ENCODE measurements at regions not wholly inside any gene's neighbourhood (a gene's known extent, or its start where the extent isn't known, plus 50 kb on each side); places are given as distances from the start of the nearest gene placed in this dataset.

- TF ChIP-seq, protein P1, sequence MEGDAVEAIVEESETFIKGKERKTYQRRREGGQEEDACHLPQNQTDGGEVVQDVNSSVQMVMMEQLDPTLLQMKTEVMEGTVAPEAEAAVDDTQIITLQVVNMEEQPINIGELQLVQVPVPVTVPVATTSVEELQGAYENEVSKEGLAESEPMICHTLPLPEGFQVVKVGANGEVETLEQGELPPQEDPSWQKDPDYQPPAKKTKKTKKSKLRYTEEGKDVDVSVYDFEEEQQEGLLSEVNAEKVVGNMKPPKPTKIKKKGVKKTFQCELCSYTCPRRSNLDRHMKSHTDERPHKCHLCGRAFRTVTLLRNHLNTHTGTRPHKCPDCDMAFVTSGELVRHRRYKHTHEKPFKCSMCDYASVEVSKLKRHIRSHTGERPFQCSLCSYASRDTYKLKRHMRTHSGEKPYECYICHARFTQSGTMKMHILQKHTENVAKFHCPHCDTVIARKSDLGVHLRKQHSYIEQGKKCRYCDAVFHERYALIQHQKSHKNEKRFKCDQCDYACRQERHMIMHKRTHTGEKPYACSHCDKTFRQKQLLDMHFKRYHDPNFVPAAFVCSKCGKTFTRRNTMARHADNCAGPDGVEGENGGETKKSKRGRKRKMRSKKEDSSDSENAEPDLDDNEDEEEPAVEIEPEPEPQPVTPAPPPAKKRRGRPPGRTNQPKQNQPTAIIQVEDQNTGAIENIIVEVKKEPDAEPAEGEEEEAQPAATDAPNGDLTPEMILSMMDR (IDR thresholded peaks at IDR 0.05), result no peak
- TF ChIP-seq POLR2AphosphoS5 (IDR thresholded peaks at IDR 0.05; ENCODE audit: insufficient read depth in 1 of 2, low read depth in 1 of 2) (no peak), POLR2A (IDR thresholded peaks at IDR 0.05) (no peak)
These were observed 247.0 kb downstream of the IRX1 start for GRCh38 chr5:3842591-3842990.
